ENCODE measurements at regions not wholly inside any gene's neighbourhood (a gene's known extent, or its start where the extent isn't known, plus 50 kb on each side); places are given as distances from the start of the nearest gene placed in this dataset.

GRCh38 chr10:128734734-128735133 is 608.5 kb upstream of the MKI67 start:
- DNase-seq (ENCODE audit: low spot score) = peak; percentile 59

GRCh38 chr10:128735996-128736395 is 609.8 kb upstream of the MKI67 start:
- DNase-seq (ENCODE audit: low spot score) = no peak

- no peak for DNase-seq (ENCODE audit: low spot score)
These were observed 612.2 kb upstream of the MKI67 start for GRCh38 chr10:128738386-128738915.

- no peak for DNase-seq (ENCODE audit: low spot score)
These were observed 613.7 kb upstream of the MKI67 start for GRCh38 chr10:128739930-128740329.

- DNase-seq (ENCODE audit: low spot score) = no peak
These were observed 615.0 kb upstream of the MKI67 start for GRCh38 chr10:128741180-128741579.

GRCh38 chr10:128741680-128742079 is 615.5 kb upstream of the MKI67 start:
- peak; percentile 9 for DNase-seq (ENCODE audit: low spot score)

GRCh38 chr10:128744092-128744491 is 617.9 kb upstream of the MKI67 start:
- no peak for DNase-seq (ENCODE audit: low spot score)

GRCh38 chr10:128744811-128745305 is 618.6 kb upstream of the MKI67 start:
- no peak for DNase-seq (ENCODE audit: low spot score)

- DNase-seq (ENCODE audit: low spot score) = no peak
These were observed 621.5 kb upstream of the MKI67 start for GRCh38 chr10:128747582-128748346.

- DNase-seq (ENCODE audit: low spot score) = no peak
These were observed 625.1 kb upstream of the MKI67 start for GRCh38 chr10:128751284-128751683.

- no peak for DNase-seq (ENCODE audit: low spot score)
These were observed 625.6 kb upstream of the MKI67 start for GRCh38 chr10:128751851-128752250.

- no peak for DNase-seq (ENCODE audit: low spot score)
These were observed 633.0 kb upstream of the MKI67 start for GRCh38 chr10:128759174-128759573.

GRCh38 chr10:128763588-128763987 is 637.4 kb upstream of the MKI67 start:
- DNase-seq (ENCODE audit: low spot score) = no peak

GRCh38 chr10:128764190-128764589 is 638.0 kb upstream of the MKI67 start:
- no peak for DNase-seq (ENCODE audit: low spot score)

GRCh38 chr10:128766915-128767314 is 640.7 kb upstream of the MKI67 start:
- DNase-seq (ENCODE audit: low spot score) = no peak

GRCh38 chr10:128774979-128775378 is 648.8 kb upstream of the MKI67 start:
- no peak for DNase-seq (ENCODE audit: low spot score)

GRCh38 chr10:128775743-128776142 is 649.5 kb upstream of the MKI67 start:
- DNase-seq (ENCODE audit: low spot score) = no peak

- DNase-seq (ENCODE audit: low spot score) = no peak
These were observed 650.5 kb upstream of the MKI67 start for GRCh38 chr10:128776673-128777252.

GRCh38 chr10:128777342-128777741 is 651.1 kb upstream of the MKI67 start:
- DNase-seq (ENCODE audit: low spot score) = no peak

- DNase-seq (ENCODE audit: low spot score) = no peak
These were observed 653.2 kb upstream of the MKI67 start for GRCh38 chr10:128779416-128779815.

GRCh38 chr10:128780156-128780761 is 654.0 kb upstream of the MKI67 start:
- no peak for DNase-seq (ENCODE audit: low spot score)

- no peak for DNase-seq (ENCODE audit: low spot score)
These were observed 655.4 kb upstream of the MKI67 start for GRCh38 chr10:128781637-128782036.

All from mesenteric fat pad (tissue), 1 donor.